Stomach (tissue), 4 donors: ENCODE measurements at regions not wholly inside any gene's neighbourhood (a gene's known extent, or its start where the extent isn't known, plus 50 kb on each side); places are given as distances from the start of the nearest gene placed in this dataset.

Experiments
- EP300 ChIP-seq: sonication (generic); formaldehyde crosslinking; IDR thresholded peaks from one replicate; pipeline ENCODE4 v1.6.1; 2017; ENCODE audit warnings: antibody characterized with exemption
- POLR2A ChIP-seq, 4 donors: fragments of 450-650 bp; IDR thresholded peaks; one replicate each; pipeline ENCODE4 v1.6.1; 2016; ENCODE audit warnings: antibody characterized with exemption in 4 of 4, control low read depth in 2 of 4, mild to moderate bottlenecking in 1 of 4, moderate library complexity in 1 of 4
- POLR2AphosphoS5 ChIP-seq, 3 donors: sonication (generic); formaldehyde crosslinking; IDR thresholded peaks; one replicate each; pipeline ENCODE4 v1.6.1; 2016; ENCODE audit warnings: antibody characterized with exemption in 3 of 3
- TF ChIP-seq, protein P1 (sequence below), 7 experiments: fragments of 450-650 bp in 4 of 7; fragments of 200-600 bp in 3 of 7; sonication (generic) in 3 of 7; IDR thresholded peaks; one replicate each; pipeline ENCODE4 v1.5.1; 2016 to 2019; ENCODE audit warnings: antibody characterized with exemption in 7 of 7, control low read depth in 2 of 7, mild to moderate bottlenecking in 1 of 7

DNA sequence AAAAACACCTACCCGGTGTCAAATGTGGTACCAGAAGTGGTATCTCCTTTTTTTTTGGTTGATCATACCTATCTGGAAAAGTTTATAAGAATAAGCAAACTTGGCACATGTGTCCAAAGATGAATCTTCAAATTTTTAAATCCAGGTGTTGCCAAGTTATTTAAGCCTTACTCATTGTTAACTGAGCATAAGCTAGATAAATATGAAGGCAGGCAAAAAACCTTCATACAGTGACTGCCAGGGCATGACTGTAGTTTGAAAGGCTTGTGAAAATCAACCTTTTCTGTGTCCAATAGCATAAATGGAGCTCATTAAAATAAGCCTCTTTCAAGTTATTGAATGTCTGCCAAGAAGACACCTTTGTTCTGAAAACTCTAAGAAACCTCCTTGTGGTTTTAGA, 699.2 kb downstream of the DOK5 start:
- no peak for TF ChIP-seq POLR2A (IDR thresholded peaks at IDR 0.05)
- TF ChIP-seq, protein P1, sequence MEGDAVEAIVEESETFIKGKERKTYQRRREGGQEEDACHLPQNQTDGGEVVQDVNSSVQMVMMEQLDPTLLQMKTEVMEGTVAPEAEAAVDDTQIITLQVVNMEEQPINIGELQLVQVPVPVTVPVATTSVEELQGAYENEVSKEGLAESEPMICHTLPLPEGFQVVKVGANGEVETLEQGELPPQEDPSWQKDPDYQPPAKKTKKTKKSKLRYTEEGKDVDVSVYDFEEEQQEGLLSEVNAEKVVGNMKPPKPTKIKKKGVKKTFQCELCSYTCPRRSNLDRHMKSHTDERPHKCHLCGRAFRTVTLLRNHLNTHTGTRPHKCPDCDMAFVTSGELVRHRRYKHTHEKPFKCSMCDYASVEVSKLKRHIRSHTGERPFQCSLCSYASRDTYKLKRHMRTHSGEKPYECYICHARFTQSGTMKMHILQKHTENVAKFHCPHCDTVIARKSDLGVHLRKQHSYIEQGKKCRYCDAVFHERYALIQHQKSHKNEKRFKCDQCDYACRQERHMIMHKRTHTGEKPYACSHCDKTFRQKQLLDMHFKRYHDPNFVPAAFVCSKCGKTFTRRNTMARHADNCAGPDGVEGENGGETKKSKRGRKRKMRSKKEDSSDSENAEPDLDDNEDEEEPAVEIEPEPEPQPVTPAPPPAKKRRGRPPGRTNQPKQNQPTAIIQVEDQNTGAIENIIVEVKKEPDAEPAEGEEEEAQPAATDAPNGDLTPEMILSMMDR (IDR thresholded peaks at IDR 0.05): no peak
- TF ChIP-seq EP300: no peak
- no peak for TF ChIP-seq POLR2AphosphoS5 (IDR thresholded peaks at IDR 0.05)
